DOHH2 (cell line): ENCODE measurements at regions not wholly inside any gene's neighbourhood (a gene's known extent, or its start where the extent isn't known, plus 50 kb on each side); places are given as distances from the start of the nearest gene placed in this dataset.

ENCODE experiments used
- H3F3A ChIP-seq: fragments of 200-600 bp; sonication (generic), shearing (Covaris generic); 2 replicates; pipeline ENCODE4 v1.6.0; 2016; ENCODE audit warnings: antibody characterized with exemption, mild to moderate bottlenecking; ENCODE audit not compliant: control insufficient read depth, insufficient read depth
- H3K27ac ChIP-seq: fragments of 200-600 bp; sonication (generic); 2 replicates; pipeline ENCODE4 v1.5.1; 2014; ENCODE audit warnings: low read depth, mild to moderate bottlenecking, low read length, moderate library complexity
- H3K27me3 ChIP-seq: fragments of 200-600 bp; sonication (generic); 2 replicates; pipeline ENCODE4 v1.6.1; 2014; ENCODE audit warnings: mild to moderate bottlenecking, low read length, mixed read lengths; ENCODE audit not compliant: control insufficient read depth
- H3K36me3 ChIP-seq: fragments of 200-600 bp; sonication (generic); 2 replicates; pipeline ENCODE4 v1.6.1; 2014; ENCODE audit warnings: mild to moderate bottlenecking, low read length, moderate library complexity, mixed read lengths; ENCODE audit not compliant: control insufficient read depth
- H3K4me1 ChIP-seq: fragments of 200-600 bp; sonication (generic); 2 replicates; pipeline ENCODE4 v1.6.1; 2014; ENCODE audit warnings: mild to moderate bottlenecking, low read length, mixed read lengths; ENCODE audit not compliant: control insufficient read depth
- H3K4me2 ChIP-seq: fragments of 200-600 bp; sonication (generic); 2 replicates; pipeline ENCODE4 v1.6.0; 2014; ENCODE audit warnings: mild to moderate bottlenecking, low read length, moderate library complexity
- H3K4me3 ChIP-seq: fragments of 200-600 bp; sonication (generic); 2 replicates; pipeline ENCODE4 v1.5.1; 2014; ENCODE audit warnings: mild to moderate bottlenecking, low read length, mixed read lengths
- H3K79me2 ChIP-seq: fragments of 200-600 bp; sonication (generic); 2 replicates; pipeline ENCODE4 v1.6.1; 2014; ENCODE audit warnings: mild to moderate bottlenecking, low read length, mixed read lengths; ENCODE audit not compliant: control insufficient read depth
- H3K9me2 ChIP-seq: fragments of 200-600 bp; sonication (generic); replicated peaks from 2 replicates; pipeline ENCODE4 v1.6.1; 2014; ENCODE audit warnings: mild to moderate bottlenecking, low read length, mixed read lengths; ENCODE audit not compliant: control insufficient read depth
- H3K9me3 ChIP-seq: fragments of 200-600 bp; sonication (generic); 2 replicates; pipeline ENCODE4 v1.6.1; 2014; ENCODE audit warnings: antibody characterized with exemption, low read length, mixed read lengths; ENCODE audit not compliant: control insufficient read depth, insufficient read depth
- H4K20me1 ChIP-seq: fragments of 200-600 bp; sonication (generic); 2 replicates; pipeline ENCODE4 v1.6.0; 2014; ENCODE audit warnings: low read depth, mild to moderate bottlenecking, antibody characterized with exemption, low read length, moderate library complexity; ENCODE audit not compliant: control insufficient read depth, insufficient read depth
- EZH2phosphoT487 ChIP-seq: fragments of 200-600 bp; sonication (generic); IDR thresholded peaks from 2 replicates; pipeline ENCODE4 v1.6.1; 2017; ENCODE audit warnings: borderline replicate concordance, mild to moderate bottlenecking, antibody characterized with exemption, low read length, moderate library complexity, mixed read lengths
- TF ChIP-seq, protein P1 (sequence below): fragments of 200-600 bp; sonication (generic); IDR thresholded peaks from one replicate; pipeline ENCODE4 v1.5.1; 2014; ENCODE audit warnings: antibody characterized with exemption, mild to moderate bottlenecking, low read depth, low read length; ENCODE audit not compliant: poor library complexity, severe bottlenecking

DNA sequence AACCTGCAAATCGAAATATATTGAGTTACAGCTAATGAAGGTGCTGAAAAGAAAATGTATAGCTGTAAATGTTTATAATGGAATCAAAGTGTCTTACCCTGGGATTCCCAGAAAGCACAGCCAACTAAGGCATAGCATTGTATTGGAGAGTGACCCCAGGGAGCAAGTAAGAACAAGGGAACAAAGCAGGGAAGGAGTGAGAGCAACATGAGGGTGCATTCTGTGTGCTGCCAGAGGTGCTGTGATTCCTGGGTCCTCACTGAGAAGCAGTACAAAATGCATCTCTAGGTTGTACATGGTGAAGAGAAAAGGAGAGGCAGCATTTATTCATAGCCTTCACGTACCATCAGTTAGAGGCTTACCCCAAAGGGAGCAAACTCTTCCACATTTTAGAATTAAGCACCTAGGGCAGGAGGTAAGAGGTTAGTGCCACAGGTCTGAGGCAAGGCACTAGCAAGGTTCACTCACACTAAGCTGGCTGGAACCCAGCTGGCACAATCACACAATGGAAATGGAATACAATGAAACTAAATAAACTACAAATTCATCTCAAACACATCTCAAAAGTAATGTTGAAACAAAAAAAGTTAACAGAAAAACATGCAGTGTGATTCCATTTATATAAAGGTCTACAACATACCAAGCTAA lies 151.5 kb upstream of the C2CD4B start:
- H3K4me3 ChIP-seq = no peak overlapping the region
- no peaks in the 10 kb centered on the region for H3K9me3 ChIP-seq
- no peak overlapping the region for H3K27ac ChIP-seq
- no peaks in the 10 kb centered on the region for H3F3A ChIP-seq
- TF ChIP-seq, protein P1, sequence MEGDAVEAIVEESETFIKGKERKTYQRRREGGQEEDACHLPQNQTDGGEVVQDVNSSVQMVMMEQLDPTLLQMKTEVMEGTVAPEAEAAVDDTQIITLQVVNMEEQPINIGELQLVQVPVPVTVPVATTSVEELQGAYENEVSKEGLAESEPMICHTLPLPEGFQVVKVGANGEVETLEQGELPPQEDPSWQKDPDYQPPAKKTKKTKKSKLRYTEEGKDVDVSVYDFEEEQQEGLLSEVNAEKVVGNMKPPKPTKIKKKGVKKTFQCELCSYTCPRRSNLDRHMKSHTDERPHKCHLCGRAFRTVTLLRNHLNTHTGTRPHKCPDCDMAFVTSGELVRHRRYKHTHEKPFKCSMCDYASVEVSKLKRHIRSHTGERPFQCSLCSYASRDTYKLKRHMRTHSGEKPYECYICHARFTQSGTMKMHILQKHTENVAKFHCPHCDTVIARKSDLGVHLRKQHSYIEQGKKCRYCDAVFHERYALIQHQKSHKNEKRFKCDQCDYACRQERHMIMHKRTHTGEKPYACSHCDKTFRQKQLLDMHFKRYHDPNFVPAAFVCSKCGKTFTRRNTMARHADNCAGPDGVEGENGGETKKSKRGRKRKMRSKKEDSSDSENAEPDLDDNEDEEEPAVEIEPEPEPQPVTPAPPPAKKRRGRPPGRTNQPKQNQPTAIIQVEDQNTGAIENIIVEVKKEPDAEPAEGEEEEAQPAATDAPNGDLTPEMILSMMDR = no peak
- TF ChIP-seq EZH2phosphoT487 = no peak
- no peaks in the 10 kb centered on the region for H3K79me2 ChIP-seq
- H3K36me3 ChIP-seq = no peaks in the 10 kb centered on the region
- H3K4me2 ChIP-seq = no peak overlapping the region
- H3K4me1 ChIP-seq = no peaks in the 10 kb centered on the region
- no peaks in the 10 kb centered on the region for H3K9me2 ChIP-seq
- no peaks in the 10 kb centered on the region for H4K20me1 ChIP-seq
- H3K27me3 ChIP-seq = peaks cover 7% of the 10 kb centered on the region; the same call in 1 of the 2 replicates

DNA sequence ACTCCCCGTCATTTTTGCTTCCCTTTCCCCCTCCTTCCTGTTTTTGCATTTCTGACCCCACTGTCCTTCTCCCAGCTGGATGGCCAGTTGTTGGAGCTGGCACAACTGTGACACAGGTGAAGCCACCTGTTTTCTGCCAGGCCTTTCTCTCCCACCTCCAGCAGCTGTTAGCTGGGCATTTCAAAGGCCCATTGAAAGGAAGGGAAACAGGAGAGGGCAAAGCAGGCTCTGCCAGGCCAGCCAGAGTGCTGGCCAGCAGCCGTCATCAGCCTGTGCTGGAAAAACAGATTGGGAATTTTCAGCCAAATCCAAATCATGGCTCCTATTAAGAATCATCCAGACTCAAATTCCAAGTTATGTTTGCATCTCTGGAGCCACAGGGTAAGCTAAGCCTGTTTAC lies 155.2 kb upstream of the C2CD4B start:
- no peaks in the 10 kb centered on the region for H3K79me2 ChIP-seq
- no peaks in the 10 kb centered on the region for H3K4me1 ChIP-seq
- no peaks in the 10 kb centered on the region for H3F3A ChIP-seq
- peaks cover 7% of the 10 kb centered on the region; the same call in 1 of the 2 replicates for H3K27me3 ChIP-seq
- H3K4me3 ChIP-seq = no peak overlapping the region
- no peaks in the 10 kb centered on the region for H3K9me3 ChIP-seq
- TF ChIP-seq EZH2phosphoT487 = no peak
- TF ChIP-seq, protein P1 = no peak
- no peaks in the 10 kb centered on the region for H4K20me1 ChIP-seq
- H3K27ac ChIP-seq = no peak overlapping the region
- H3K4me2 ChIP-seq = no peak overlapping the region
- no peaks in the 10 kb centered on the region for H3K9me2 ChIP-seq
- H3K36me3 ChIP-seq = no peaks in the 10 kb centered on the region

DNA sequence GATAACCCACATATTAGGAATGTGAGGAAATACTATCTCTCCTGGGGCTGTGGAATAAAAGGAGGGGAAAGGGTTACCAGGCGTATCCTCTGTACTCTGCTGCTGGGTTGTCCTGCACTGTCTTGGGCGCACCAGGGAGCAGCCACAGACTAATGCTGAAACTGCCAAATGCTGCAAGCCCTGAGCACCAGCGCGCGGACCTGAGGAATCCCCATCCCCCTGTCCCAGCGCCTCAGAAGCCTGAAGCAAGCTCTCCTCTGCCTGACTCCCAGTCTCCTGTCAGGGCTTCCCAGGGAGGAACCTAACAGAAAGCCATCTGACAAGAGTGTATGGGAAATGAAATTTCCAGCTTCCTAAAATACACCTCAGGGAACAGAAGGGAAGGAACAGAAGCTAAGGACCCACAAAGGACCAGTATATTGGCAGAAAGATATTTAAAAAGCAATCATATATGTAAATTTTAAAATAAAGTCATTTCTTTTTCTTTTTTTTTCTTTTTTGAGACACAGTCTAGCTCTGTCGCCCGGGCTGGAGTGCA lies 158.3 kb upstream of the C2CD4B start:
- no peak for TF ChIP-seq EZH2phosphoT487
- TF ChIP-seq, protein P1 = no peak

More for the DNA sequence above, 158.3 kb upstream of the C2CD4B start:
- no peaks in the 10 kb centered on the region for H4K20me1 ChIP-seq
- H3K79me2 ChIP-seq = no peaks in the 10 kb centered on the region
- no peak overlapping the region for H3K27ac ChIP-seq
- H3K9me3 ChIP-seq = no peaks in the 10 kb centered on the region
- H3F3A ChIP-seq = no peaks in the 10 kb centered on the region
- H3K4me2 ChIP-seq = no peak overlapping the region
- H3K9me2 ChIP-seq = no peaks in the 10 kb centered on the region
- H3K4me1 ChIP-seq = no peaks in the 10 kb centered on the region
- no peaks in the 10 kb centered on the region for H3K27me3 ChIP-seq
- no peaks in the 10 kb centered on the region for H3K36me3 ChIP-seq
- H3K4me3 ChIP-seq = no peak overlapping the region
